Activated CD8-positive, alpha-beta T cell treated with anti-CD3 and anti-CD28 coated beads for 36 hours (primary cell): ENCODE measurements at regions not wholly inside any gene's neighbourhood (a gene's known extent, or its start where the extent isn't known, plus 50 kb on each side); places are given as distances from the start of the nearest gene placed in this dataset.
A peak's percentile ranks its signal among the peaks of the same experiment; 100 is the strongest.

Source experiments
- ATAC-seq: fragments of 200-7000 bp; cut with Tn5 transposase; one replicate; pipeline ENCODE4 v1.10.0; 2021; ENCODE audit warnings: mild to moderate bottlenecking, moderate library complexity
- CTCF ChIA-PET: fragments of 350-600 bp; sonication (Branson Sonifier 250); formaldehyde crosslinking; loops from one replicate; lab custom pipeline; 2021; ENCODE audit warnings: antibody characterized with exemption; lab: Charles Lee
- POLR2A ChIA-PET: fragments of 350-600 bp; sonication (Branson Sonifier 250); formaldehyde crosslinking; loops from one replicate; lab custom pipeline; 2021; ENCODE audit warnings: antibody characterized with exemption; lab: Charles Lee
- DNase-seq: peaks from one replicate; pipeline ENCODE4 v3.0.0-alpha.2; 2020
- H3K27ac Mint-ChIP-seq: one replicate; pipeline ENCODE4 v1.8.0; 2021; ENCODE audit warnings: mild to moderate bottlenecking, mixed read lengths
- H3K27me3 Mint-ChIP-seq: one replicate; pipeline ENCODE4 v1.8.0; 2021; ENCODE audit warnings: mixed read lengths
- H3K36me3 Mint-ChIP-seq: one replicate; pipeline ENCODE4 v1.8.0; 2021; ENCODE audit warnings: low read depth, mixed read lengths
- H3K4me1 Mint-ChIP-seq: one replicate; pipeline ENCODE4 v1.8.0; 2021; ENCODE audit warnings: low read depth, mixed read lengths
- H3K4me3 Mint-ChIP-seq: one replicate; pipeline ENCODE4 v1.8.0; 2021; ENCODE audit warnings: mild to moderate bottlenecking, moderate library complexity, mixed read lengths
- H3K9me3 Mint-ChIP-seq: one replicate; pipeline ENCODE4 v1.8.0; 2021; ENCODE audit warnings: mixed read lengths
- CTCF ChIP-seq: fragments of 200-600 bp; IDR thresholded peaks from one replicate; pipeline ENCODE4 v1.8.0; 2022; ENCODE audit warnings: antibody characterized with exemption, mild to moderate bottlenecking
- intact Hi-C: fragments of 100-400 bp; cut with micrococcal nuclease; formaldehyde crosslinking; loops from one replicate; pipeline ENCODE4 v1.10.0; 2022

GRCh38 chr2:30358351-30358750 is 88.7 kb upstream of the LCLAT1 start:
- Mint-ChIP-seq H3K4me3 (no peak overlapping the region), H3K36me3 (no peaks in the 10 kb centered on the region), H3K9me3 (no peaks in the 10 kb centered on the region), H3K4me1 (peaks cover 33% of the 10 kb centered on the region), H3K27me3 (no peaks in the 10 kb centered on the region), H3K27ac (no peak overlapping the region)
- DNase-seq (no peak), ATAC-seq (no peak)
- ChIA-PET CTCF (interaction anchor here (1.5 kb wide), 1 partner anchor 194 kb away, joined by 3 read pairs; no protein-coding TSS in a partner anchor), POLR2A (interaction anchor here (1.3 kb wide), 1 partner anchor 126 kb away, joined by 4 read pairs; no protein-coding TSS in a partner anchor)
- intact Hi-C loops = no loop called here
- TF ChIP-seq CTCF = no peak

- no peaks in the 10 kb centered on the region for H3K27me3 Mint-ChIP-seq
- H3K4me1 Mint-ChIP-seq = peaks cover 35% of the 10 kb centered on the region
- intact Hi-C loops = no loop called here
- POLR2A ChIA-PET = interaction anchor here (1.3 to 1.7 kb wide), 2 partner anchors 39 to 127 kb away, joined by 4 read pairs; no protein-coding TSS in a partner anchor
- H3K27ac Mint-ChIP-seq = no peak overlapping the region
- no peaks in the 10 kb centered on the region for H3K36me3 Mint-ChIP-seq
- no peak overlapping the region for H3K4me3 Mint-ChIP-seq
- TF ChIP-seq CTCF = no peak
- ATAC-seq (no peak), DNase-seq (no peak)
- CTCF ChIA-PET = interaction anchor here (1.5 kb wide), 1 partner anchor 194 kb away, joined by 3 read pairs; no protein-coding TSS in a partner anchor
- no peaks in the 10 kb centered on the region for H3K9me3 Mint-ChIP-seq
These were observed 88.2 kb upstream of the LCLAT1 start for GRCh38 chr2:30358842-30359241.

- Mint-ChIP-seq H3K27me3 (no peaks in the 10 kb centered on the region), H3K4me3 (no peak overlapping the region), H3K27ac (no peak overlapping the region), H3K9me3 (no peaks in the 10 kb centered on the region), H3K36me3 (no peaks in the 10 kb centered on the region), H3K4me1 (peaks cover 35% of the 10 kb centered on the region)
- intact Hi-C loops = no loop called here
- TF ChIP-seq CTCF = no peak
- CTCF ChIA-PET = no interaction called here
- ATAC-seq (no peak), DNase-seq (no peak)
- POLR2A ChIA-PET = interaction anchor here (1.3 to 1.7 kb wide), 2 partner anchors 40 to 127 kb away, joined by 4 read pairs; no protein-coding TSS in a partner anchor
These were observed 87.3 kb upstream of the LCLAT1 start for GRCh38 chr2:30359644-30360167.

- Mint-ChIP-seq H3K36me3 (no peaks in the 10 kb centered on the region), H3K27me3 (no peaks in the 10 kb centered on the region), H3K9me3 (no peaks in the 10 kb centered on the region), H3K4me3 (no peak overlapping the region), H3K27ac (peak overlapping the region; percentile 79), H3K4me1 (peaks cover 51% of the 10 kb centered on the region)
- CTCF ChIA-PET = interaction anchor here (0.5 to 2.1 kb wide), 9 partner anchors 10 to 197 kb away, joined by 3 to 8 read pairs (median 4); no protein-coding TSS in a partner anchor
- no peak for TF ChIP-seq CTCF
- ATAC-seq = peak; percentile 22
- intact Hi-C loops = no loop called here
- POLR2A ChIA-PET = interaction anchor here (0.6 to 1.8 kb wide), 8 partner anchors 11 to 130 kb away, joined by 3 to 5 read pairs (median 3); no protein-coding TSS in a partner anchor
- no peak for DNase-seq
These were observed 85.2 kb upstream of the LCLAT1 start for GRCh38 chr2:30361751-30362394.
